Fibroblast of the aortic adventitia (primary cell): ENCODE measurements at regions not wholly inside any gene's neighbourhood (a gene's known extent, or its start where the extent isn't known, plus 50 kb on each side); places are given as distances from the start of the nearest gene placed in this dataset.

ENCODE experiments used
- DNase-seq: peaks from one replicate; pipeline ENCODE4 v3.0.0-alpha.2; 2010; ENCODE audit warnings: low read depth
- H3K4me3 ChIP-seq: 2 replicates; pipeline ENCODE4 v1.5.1; 2011; ENCODE audit warnings: low read depth, mild to moderate bottlenecking, control low read depth, low read length, moderate library complexity
- TF ChIP-seq, protein P1 (sequence below): IDR thresholded peaks from 2 replicates; pipeline ENCODE4 v1.5.1; 2011; ENCODE audit warnings: mild to moderate bottlenecking, low read length, control low read depth, inconsistent platforms; ENCODE audit not compliant: insufficient read depth

DNA sequence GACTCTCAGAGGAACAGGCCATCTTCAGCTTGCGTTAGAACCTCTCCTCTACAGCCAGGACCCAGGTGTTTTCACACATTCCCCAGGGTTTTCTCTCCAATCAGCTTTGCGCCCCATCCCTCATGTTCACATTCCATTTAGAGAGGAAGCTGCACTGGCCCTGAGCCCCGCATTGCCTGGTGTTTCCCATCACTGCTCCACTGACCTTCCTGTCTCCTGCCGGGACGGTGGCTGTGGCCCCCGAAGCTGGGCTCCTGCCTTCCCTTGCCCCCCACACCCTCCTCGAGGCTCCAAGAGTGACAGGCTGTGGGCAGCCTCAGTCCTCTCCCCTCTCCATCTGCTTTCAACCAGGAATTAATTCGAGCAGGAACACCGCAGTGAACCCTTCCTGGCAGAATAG lies 357.3 kb downstream of the THBS2 start:
- no peak for DNase-seq
- TF ChIP-seq, protein P1, sequence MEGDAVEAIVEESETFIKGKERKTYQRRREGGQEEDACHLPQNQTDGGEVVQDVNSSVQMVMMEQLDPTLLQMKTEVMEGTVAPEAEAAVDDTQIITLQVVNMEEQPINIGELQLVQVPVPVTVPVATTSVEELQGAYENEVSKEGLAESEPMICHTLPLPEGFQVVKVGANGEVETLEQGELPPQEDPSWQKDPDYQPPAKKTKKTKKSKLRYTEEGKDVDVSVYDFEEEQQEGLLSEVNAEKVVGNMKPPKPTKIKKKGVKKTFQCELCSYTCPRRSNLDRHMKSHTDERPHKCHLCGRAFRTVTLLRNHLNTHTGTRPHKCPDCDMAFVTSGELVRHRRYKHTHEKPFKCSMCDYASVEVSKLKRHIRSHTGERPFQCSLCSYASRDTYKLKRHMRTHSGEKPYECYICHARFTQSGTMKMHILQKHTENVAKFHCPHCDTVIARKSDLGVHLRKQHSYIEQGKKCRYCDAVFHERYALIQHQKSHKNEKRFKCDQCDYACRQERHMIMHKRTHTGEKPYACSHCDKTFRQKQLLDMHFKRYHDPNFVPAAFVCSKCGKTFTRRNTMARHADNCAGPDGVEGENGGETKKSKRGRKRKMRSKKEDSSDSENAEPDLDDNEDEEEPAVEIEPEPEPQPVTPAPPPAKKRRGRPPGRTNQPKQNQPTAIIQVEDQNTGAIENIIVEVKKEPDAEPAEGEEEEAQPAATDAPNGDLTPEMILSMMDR: no peak
- H3K4me3 ChIP-seq: no peak overlapping the region

GRCh38 chr6:168895102-168895812 lies 358.4 kb downstream of the THBS2 start:
- TF ChIP-seq, protein P1: peak; percentile 95
- H3K4me3 ChIP-seq: peak overlapping the region; percentile 10
- DNase-seq: peak; percentile 81

GRCh38 chr6:168892031-168892430 lies 361.6 kb downstream of the THBS2 start:
- TF ChIP-seq, protein P1: no peak
- no peak for DNase-seq
- no peak overlapping the region for H3K4me3 ChIP-seq

GRCh38 chr6:168890981-168891365 lies 362.7 kb downstream of the THBS2 start:
- H3K4me3 ChIP-seq: no peak overlapping the region
- TF ChIP-seq, protein P1: no peak
- DNase-seq: no peak

DNA sequence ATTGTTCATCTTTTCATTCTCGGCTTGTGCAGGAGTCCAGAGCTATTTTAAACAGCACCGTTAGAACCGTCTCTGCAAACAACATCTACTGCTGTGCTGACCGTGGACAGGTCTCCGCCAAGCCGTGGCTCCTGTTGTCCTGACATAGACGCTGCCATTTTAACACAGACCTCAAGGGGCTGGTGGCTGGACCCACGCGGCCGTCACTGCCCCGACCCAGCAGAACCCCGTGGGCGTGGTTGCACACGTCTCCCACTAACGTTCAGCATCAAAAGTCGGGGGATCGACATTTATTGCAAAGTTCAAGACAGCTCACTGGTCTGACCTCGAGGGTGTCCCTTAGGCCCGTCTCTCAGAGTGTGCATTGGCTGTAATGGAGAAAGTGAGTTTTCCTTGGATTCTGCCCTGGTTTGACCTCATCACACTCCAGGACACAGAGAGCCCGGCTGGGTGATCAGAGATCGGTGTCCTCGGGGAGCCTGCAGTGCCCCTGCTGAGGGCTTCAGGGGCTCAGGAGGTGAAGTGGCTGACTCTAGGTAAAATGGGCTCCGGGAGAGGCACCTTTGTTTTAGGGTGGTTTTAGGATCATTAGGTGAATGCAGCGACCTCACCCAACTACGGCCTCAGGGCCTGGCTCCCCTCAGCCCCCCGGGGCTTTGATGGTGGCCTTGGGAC lies 363.2 kb downstream of the THBS2 start:
- no peak for DNase-seq
- H3K4me3 ChIP-seq: no peak overlapping the region
- TF ChIP-seq, protein P1: no peak

DNA sequence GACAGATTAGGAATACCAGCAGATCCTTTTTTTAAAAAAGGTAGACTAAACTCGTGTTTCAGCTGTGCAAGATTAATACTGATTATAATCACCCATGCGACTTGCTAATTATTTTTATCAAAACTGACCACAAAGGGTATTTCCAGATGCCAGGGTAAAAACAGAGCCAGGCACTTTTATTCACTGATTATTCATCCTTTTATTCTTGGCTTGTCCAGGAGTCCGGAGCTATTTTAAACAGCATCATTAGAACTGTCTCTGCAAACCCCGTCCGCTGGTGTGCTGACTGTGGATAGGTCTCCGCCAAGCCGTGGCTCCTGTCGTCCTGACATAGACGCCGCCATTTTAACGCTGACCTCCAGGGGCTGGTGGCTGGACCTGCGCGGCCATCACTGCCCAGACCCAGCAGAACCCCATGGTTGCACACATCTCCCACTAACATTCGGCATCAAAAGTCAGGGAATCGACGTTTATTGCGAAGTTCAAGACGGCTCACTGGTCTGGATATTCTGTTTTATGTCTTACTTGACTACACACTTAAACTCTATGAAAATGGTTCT lies 364.8 kb downstream of the THBS2 start:
- TF ChIP-seq, protein P1: no peak
- no peak for DNase-seq
- H3K4me3 ChIP-seq: no peak overlapping the region
